HEK293 (cell line): ENCODE measurements at regions not wholly inside any gene's neighbourhood (a gene's known extent, or its start where the extent isn't known, plus 50 kb on each side); places are given as distances from the start of the nearest gene placed in this dataset.

Experiments used
- AEBP2 ChIP-seq: fragments of 450-650 bp; formaldehyde crosslinking; IDR thresholded peaks from 2 replicates; pipeline ENCODE4 v1.5.1; 2016; ENCODE audit warnings: missing biosample characterization, missing genetic modification characterization, borderline replicate concordance
- ATF2 ChIP-seq: fragments of 450-650 bp; formaldehyde crosslinking; IDR thresholded peaks from 2 replicates; pipeline ENCODE4 v1.5.1; 2016; ENCODE audit warnings: missing biosample characterization, missing genetic modification characterization, low read depth
- FEZF1 ChIP-seq: fragments of 450-650 bp; formaldehyde crosslinking; IDR thresholded peaks from 2 replicates; pipeline ENCODE4 v1.5.1; 2016; ENCODE audit warnings: missing biosample characterization, missing genetic modification characterization
- GLIS2 ChIP-seq: fragments of 450-650 bp; formaldehyde crosslinking; IDR thresholded peaks from 2 replicates; pipeline ENCODE4 v1.5.1; 2016; ENCODE audit warnings: missing biosample characterization, missing genetic modification characterization
- IKZF3 ChIP-seq: fragments of 450-650 bp; IDR thresholded peaks from 2 replicates; pipeline ENCODE4 v1.5.0; 2018; ENCODE audit warnings: missing biosample characterization, mild to moderate bottlenecking, missing genetic modification characterization, moderate library complexity
- KLF9 ChIP-seq: fragments of 450-650 bp; formaldehyde crosslinking; IDR thresholded peaks from 2 replicates; pipeline ENCODE4 v1.5.1; 2016; ENCODE audit warnings: missing biosample characterization, missing genetic modification characterization, low read depth
- OVOL3 ChIP-seq: fragments of 450-650 bp; formaldehyde crosslinking; IDR thresholded peaks from 2 replicates; pipeline ENCODE4 v1.5.1; 2016; ENCODE audit warnings: missing biosample characterization, missing genetic modification characterization
- PATZ1 ChIP-seq: fragments of 450-650 bp; formaldehyde crosslinking; IDR thresholded peaks from 2 replicates; pipeline ENCODE4 v1.5.1; 2016; ENCODE audit warnings: missing biosample characterization, missing genetic modification characterization
- PRDM2 ChIP-seq: fragments of 450-650 bp; formaldehyde crosslinking; IDR thresholded peaks from 2 replicates; pipeline ENCODE4 v1.5.1; 2016; ENCODE audit warnings: missing biosample characterization, missing genetic modification characterization, borderline replicate concordance
- ZBTB21 ChIP-seq: fragments of 450-650 bp; formaldehyde crosslinking; IDR thresholded peaks from 2 replicates; pipeline ENCODE4 v1.5.1; 2017; ENCODE audit warnings: missing biosample characterization, missing genetic modification characterization
- ZBTB26 ChIP-seq: fragments of 450-650 bp; formaldehyde crosslinking; optimal IDR thresholded peaks from 2 replicates; pipeline ENCODE3; 2016; ENCODE audit warnings: missing biosample characterization, mild to moderate bottlenecking, missing genetic modification characterization
- ZNF157 ChIP-seq: fragments of 450-650 bp; formaldehyde crosslinking; IDR thresholded peaks from 2 replicates; pipeline ENCODE4 v1.5.1; 2016; ENCODE audit warnings: missing biosample characterization, missing genetic modification characterization
- ZNF26 ChIP-seq: fragments of 450-650 bp; formaldehyde crosslinking; IDR thresholded peaks from 2 replicates; pipeline ENCODE4 v1.5.1; 2016; ENCODE audit warnings: missing biosample characterization, missing genetic modification characterization
- ZNF311 ChIP-seq: fragments of 450-650 bp; formaldehyde crosslinking; IDR thresholded peaks from 2 replicates; pipeline ENCODE4 v1.5.1; 2017; ENCODE audit warnings: missing biosample characterization, missing genetic modification characterization, borderline replicate concordance
- ZNF449 ChIP-seq: fragments of 450-650 bp; formaldehyde crosslinking; IDR thresholded peaks from 2 replicates; pipeline ENCODE4 v1.5.1; 2017; ENCODE audit warnings: missing biosample characterization, mild to moderate bottlenecking, missing genetic modification characterization, moderate library complexity
- ZNF558 ChIP-seq: fragments of 450-650 bp; formaldehyde crosslinking; IDR thresholded peaks from 2 replicates; pipeline ENCODE4 v1.5.1; 2016; ENCODE audit warnings: missing biosample characterization, missing genetic modification characterization
- ZNF585B ChIP-seq: fragments of 450-650 bp; formaldehyde crosslinking; IDR thresholded peaks from 2 replicates; pipeline ENCODE4 v1.5.1; 2016; ENCODE audit warnings: missing biosample characterization, missing genetic modification characterization
- ZNF664 ChIP-seq: fragments of 450-650 bp; formaldehyde crosslinking; IDR thresholded peaks from 2 replicates; pipeline ENCODE4 v1.5.1; 2016; ENCODE audit warnings: missing biosample characterization, missing genetic modification characterization
- ZNF707 ChIP-seq: fragments of 450-650 bp; formaldehyde crosslinking; IDR thresholded peaks from 2 replicates; pipeline ENCODE4 v1.5.1; 2016; ENCODE audit warnings: missing biosample characterization, missing genetic modification characterization
- ZNF747 ChIP-seq: fragments of 450-650 bp; formaldehyde crosslinking; IDR thresholded peaks from 2 replicates; pipeline ENCODE4 v1.5.1; 2016; ENCODE audit warnings: missing biosample characterization, missing genetic modification characterization
- ZNF830 ChIP-seq: fragments of 450-650 bp; IDR thresholded peaks from 2 replicates; pipeline ENCODE4 v1.5.0; 2018; ENCODE audit warnings: missing biosample characterization, missing genetic modification characterization, low read depth, mild to moderate bottlenecking, moderate library complexity

- TF ChIP-seq PRDM2 (tag by site-specific recombination) (no peak), FEZF1 (tag by site-specific recombination) (no peak), GLIS2 (0 out of 2 replicates have a peak, but pooled peaks have one; percentile 22), ZNF830 (tag by site-specific recombination) (no peak), KLF9 (tag by site-specific recombination) (no peak), ZBTB21 (no peak), PATZ1 (tag by site-specific recombination) (peak; percentile 53; the same call in 1 of the 2 replicates), ZNF707 (tag by site-specific recombination) (no peak), ZNF585B (tag by site-specific recombination) (no peak), ZNF449 (tag by site-specific recombination) (no peak), ZNF26 (no peak), IKZF3 (tag by site-specific recombination) (peak; percentile 30; the same call in 1 of the 2 replicates), ATF2 (tag by site-specific recombination) (no peak), ZNF157 (tag by site-specific recombination) (no peak), ZBTB26 (tag by site-specific recombination) (peak; percentile 53), AEBP2 (tag by site-specific recombination) (no peak), ZNF747 (no peak), ZNF664 (tag by site-specific recombination) (no peak), ZNF558 (no peak), OVOL3 (tag by site-specific recombination) (no peak), ZNF311 (no peak)
Measured at GRCh38 chr20:4592316-4593148, 93.7 kb upstream of the PRNP start (continued).
